ENCODE measurements at regions not wholly inside any gene's neighbourhood (a gene's known extent, or its start where the extent isn't known, plus 50 kb on each side); places are given as distances from the start of the nearest gene placed in this dataset.

GRCh38 chr9:26341545-26341944 lies 551.1 kb downstream of the CAAP1 start:
- H3K9me3 ChIP-seq = no peaks in the 10 kb centered on the region
- intact Hi-C loops (cut with DNase I) = no loop called here
- H3K4me1 ChIP-seq = no peaks in the 10 kb centered on the region
- H3K4me3 ChIP-seq = no peak overlapping the region
- no peak for DNase-seq (ENCODE audit: extremely low spot score in 2 of 2)
- TF ChIP-seq POLR2AphosphoS5 (IDR thresholded peaks at IDR 0.05; ENCODE audit: insufficient read depth in 1 of 2, low read depth in 1 of 2) = no peak
- no peak for TF ChIP-seq POLR2A (IDR thresholded peaks at IDR 0.05)
- TF ChIP-seq CTCF (IDR thresholded peaks at IDR 0.05) = no peak
- H3K36me3 ChIP-seq = no peaks in the 10 kb centered on the region
- H3K27me3 ChIP-seq = no peaks in the 10 kb centered on the region
- H3K27ac ChIP-seq = no peak overlapping the region

GRCh38 chr9:26339796-26340195 lies 552.8 kb downstream of the CAAP1 start:
- H3K9me3 ChIP-seq = no peaks in the 10 kb centered on the region
- H3K4me3 ChIP-seq = no peak overlapping the region
- no peak for TF ChIP-seq POLR2A (IDR thresholded peaks at IDR 0.05)
- no peak for TF ChIP-seq POLR2AphosphoS5 (IDR thresholded peaks at IDR 0.05; ENCODE audit: insufficient read depth in 1 of 2, low read depth in 1 of 2)
- no peak for TF ChIP-seq CTCF (IDR thresholded peaks at IDR 0.05)
- no peaks in the 10 kb centered on the region for H3K27me3 ChIP-seq
- intact Hi-C loops (cut with DNase I) = no loop called here
- DNase-seq (ENCODE audit: extremely low spot score in 2 of 2) = no peak
- H3K4me1 ChIP-seq = no peaks in the 10 kb centered on the region
- no peak overlapping the region for H3K27ac ChIP-seq
- no peaks in the 10 kb centered on the region for H3K36me3 ChIP-seq

- intact Hi-C loops (cut with DNase I) = no loop called here
- Histone ChIP-seq H3K36me3 (no peaks in the 10 kb centered on the region), H3K27me3 (no peaks in the 10 kb centered on the region), H3K27ac (no peak overlapping the region), H3K4me1 (no peaks in the 10 kb centered on the region), H3K9me3 (no peaks in the 10 kb centered on the region), H3K4me3 (no peak overlapping the region)
- no peak for DNase-seq (ENCODE audit: extremely low spot score in 2 of 2)
- TF ChIP-seq CTCF (IDR thresholded peaks at IDR 0.05) (no peak), POLR2AphosphoS5 (IDR thresholded peaks at IDR 0.05; ENCODE audit: insufficient read depth in 1 of 2, low read depth in 1 of 2) (no peak), POLR2A (IDR thresholded peaks at IDR 0.05) (no peak)
Observed at GRCh38 chr9:26335116-26335515, 557.5 kb downstream of the CAAP1 start.

GRCh38 chr9:26334706-26335105 lies 557.9 kb downstream of the CAAP1 start:
- Histone ChIP-seq H3K4me1 (no peaks in the 10 kb centered on the region), H3K27ac (no peak overlapping the region), H3K27me3 (no peaks in the 10 kb centered on the region), H3K9me3 (no peaks in the 10 kb centered on the region), H3K4me3 (no peak overlapping the region), H3K36me3 (no peaks in the 10 kb centered on the region)
- DNase-seq (ENCODE audit: extremely low spot score in 2 of 2) = no peak
- intact Hi-C loops (cut with DNase I) = no loop called here
- TF ChIP-seq CTCF (IDR thresholded peaks at IDR 0.05) = no peak
- TF ChIP-seq POLR2A (IDR thresholded peaks at IDR 0.05) = no peak
- TF ChIP-seq POLR2AphosphoS5 (IDR thresholded peaks at IDR 0.05; ENCODE audit: insufficient read depth in 1 of 2, low read depth in 1 of 2) = no peak

GRCh38 chr9:26331223-26331622 lies 561.4 kb downstream of the CAAP1 start:
- H3K36me3 ChIP-seq = no peaks in the 10 kb centered on the region
- no peaks in the 10 kb centered on the region for H3K4me1 ChIP-seq
- no peaks in the 10 kb centered on the region for H3K9me3 ChIP-seq
- H3K27me3 ChIP-seq = no peaks in the 10 kb centered on the region
- H3K27ac ChIP-seq = no peak overlapping the region
- intact Hi-C loops (cut with DNase I) = no loop called here
- no peak for DNase-seq (ENCODE audit: extremely low spot score in 2 of 2)
- no peak overlapping the region for H3K4me3 ChIP-seq
- no peak for TF ChIP-seq POLR2AphosphoS5 (IDR thresholded peaks at IDR 0.05; ENCODE audit: insufficient read depth in 1 of 2, low read depth in 1 of 2)
- no peak for TF ChIP-seq CTCF (IDR thresholded peaks at IDR 0.05)
- TF ChIP-seq POLR2A (IDR thresholded peaks at IDR 0.05) = no peak
